Stimulated activated CD4-positive, alpha-beta T cell treated with anti-CD3 and anti-CD28 coated beads, Interleukin-1b, Interleukin-23, amount 100 ng/mL, for 48 hours (primary cell): ENCODE measurements at regions not wholly inside any gene's neighbourhood (a gene's known extent, or its start where the extent isn't known, plus 50 kb on each side); places are given as distances from the start of the nearest gene placed in this dataset.
"Not testable (repeated sequence)": the region's sequence is repeated elsewhere in the genome, so short reads cannot be mapped to it uniquely, and the experiment has no call there.

Experiments used
- DNase-seq: peaks from one replicate; pipeline ENCODE4 v3.0.0-alpha.2; 2020

DNA sequence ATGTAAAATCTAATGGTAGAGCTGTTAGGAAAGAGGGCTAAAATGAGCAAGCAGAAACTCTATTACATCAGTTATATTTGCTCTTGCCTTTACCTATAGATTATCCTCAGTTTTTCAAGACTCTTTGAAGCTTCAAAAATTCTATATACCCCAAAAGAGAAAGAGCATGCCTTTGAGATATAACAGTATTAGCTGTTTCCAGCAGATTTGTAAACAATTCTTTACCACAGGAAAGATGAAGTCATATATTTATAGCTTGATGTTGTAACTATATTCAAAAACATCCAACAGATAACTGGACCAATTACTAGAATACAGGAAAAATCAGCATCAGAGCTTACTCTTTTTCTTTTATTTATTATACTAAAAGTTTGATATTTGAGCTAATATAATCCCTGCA lies 416.2 kb upstream of the TPK1 start:
- no peak for DNase-seq

DNA sequence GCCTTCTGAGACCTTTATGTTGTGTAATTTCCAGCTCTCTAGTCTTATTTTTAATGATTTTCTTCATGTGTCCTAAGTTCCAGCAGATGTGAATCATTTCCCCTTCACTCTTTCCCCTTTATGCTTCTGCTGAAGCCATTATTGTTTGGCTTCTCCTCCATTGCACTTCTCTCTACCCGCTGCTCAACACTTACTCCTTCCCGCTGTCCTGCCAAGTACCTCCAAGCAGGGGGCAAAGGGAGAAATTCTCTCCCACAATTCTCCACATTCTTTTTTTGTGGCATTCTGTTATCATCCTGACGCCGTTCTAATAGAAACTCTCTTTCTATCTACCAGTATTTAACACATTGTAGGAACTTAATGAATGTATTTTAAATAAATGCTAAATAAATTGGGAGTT lies 388.9 kb upstream of the TPK1 start:
- DNase-seq, result no peak

DNA sequence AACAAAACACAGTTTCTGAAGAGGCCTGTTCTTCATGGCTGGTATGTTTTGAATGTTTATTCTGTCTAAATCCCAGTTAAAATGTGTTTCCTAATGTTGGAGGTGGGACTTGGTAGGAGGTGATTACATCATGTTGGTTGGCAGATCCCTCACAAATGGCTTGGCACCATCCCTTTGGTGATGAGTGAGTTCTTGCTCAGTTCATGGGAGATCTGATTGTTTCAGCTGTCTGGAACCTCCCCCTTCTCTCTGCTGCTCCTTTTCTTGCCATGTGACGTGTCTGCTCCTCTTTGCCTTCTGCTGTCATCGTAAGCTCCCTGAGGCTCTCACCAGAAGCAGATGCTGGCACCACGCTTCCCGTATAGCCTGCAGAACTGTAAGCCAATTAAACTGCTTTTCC lies 383.6 kb upstream of the TPK1 start:
- DNase-seq, result no peak

DNA sequence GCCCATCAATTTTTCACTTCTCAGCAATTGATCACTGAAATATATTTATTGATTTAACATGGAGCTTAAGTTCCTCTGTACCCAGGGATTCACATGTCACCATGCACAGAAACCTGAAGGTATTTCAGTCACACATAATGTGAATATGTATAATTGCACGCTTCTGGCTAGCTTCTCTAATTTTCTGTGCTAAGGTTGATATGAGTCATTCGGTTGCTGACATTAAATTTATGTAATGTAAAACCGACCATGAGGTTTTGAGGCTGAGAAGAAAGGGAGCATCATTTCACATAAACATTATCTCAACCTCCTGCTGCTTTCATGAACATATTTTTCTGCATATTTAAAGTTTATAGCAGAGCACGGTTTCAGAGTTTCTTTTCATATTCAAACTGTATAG lies 381.0 kb upstream of the TPK1 start:
- DNase-seq, result no peak

DNA sequence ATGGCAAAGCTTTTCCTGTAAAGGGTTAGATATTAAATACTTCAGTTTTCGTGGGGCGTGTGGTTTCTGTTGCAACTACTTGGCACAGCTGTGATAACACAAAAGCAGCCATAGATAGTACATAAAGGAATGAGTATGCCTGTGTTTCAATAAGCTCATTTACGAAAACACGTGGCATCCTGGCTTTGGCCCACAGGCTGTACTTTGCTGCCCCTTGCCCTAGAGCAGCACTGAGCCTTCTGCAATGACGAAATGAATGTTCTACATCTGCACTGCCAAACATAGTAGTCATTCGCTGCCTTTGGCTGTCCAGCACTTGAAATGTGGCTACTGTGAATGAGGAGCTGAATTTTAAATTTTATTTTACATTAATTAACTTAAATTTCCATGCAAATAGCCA lies 376.2 kb upstream of the TPK1 start:
- DNase-seq, result no peak

DNA sequence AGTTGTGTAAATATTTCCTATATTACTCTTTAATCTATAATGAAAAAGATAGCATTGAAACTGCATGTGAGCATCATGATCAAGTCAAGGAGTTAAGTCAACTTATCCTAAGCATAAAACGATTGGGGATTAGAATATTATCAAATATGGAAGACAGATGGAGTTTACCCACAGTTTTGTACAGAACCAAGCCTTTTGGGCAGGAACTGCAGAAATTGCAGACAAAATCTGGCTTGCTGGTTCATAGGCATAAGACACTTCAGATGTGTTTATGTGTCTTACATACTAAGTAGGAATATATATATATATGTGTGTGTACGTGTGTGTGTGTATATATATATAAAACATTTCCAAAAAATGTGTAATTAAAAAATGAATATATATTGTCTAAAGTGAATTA lies 375.4 kb upstream of the TPK1 start:
- no peak for DNase-seq

DNA sequence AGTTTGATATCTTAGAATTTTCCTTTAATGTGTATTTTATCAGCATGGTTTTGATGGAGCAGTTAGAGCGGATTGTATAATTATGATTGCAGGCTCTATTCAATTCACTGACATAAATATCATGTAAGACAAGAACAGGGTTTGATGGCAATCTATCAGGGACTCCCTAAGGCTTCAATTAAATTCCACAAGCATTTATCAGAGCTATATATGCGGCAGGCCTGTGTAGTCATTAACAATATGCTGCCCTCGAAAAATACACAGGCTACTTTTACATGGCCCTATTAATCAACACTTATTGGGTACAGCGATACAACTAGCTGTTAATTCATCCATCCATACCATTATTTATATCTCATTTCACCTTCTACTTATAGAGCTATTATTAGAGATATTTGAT lies 358.1 kb upstream of the TPK1 start:
- DNase-seq, result no peak

DNA sequence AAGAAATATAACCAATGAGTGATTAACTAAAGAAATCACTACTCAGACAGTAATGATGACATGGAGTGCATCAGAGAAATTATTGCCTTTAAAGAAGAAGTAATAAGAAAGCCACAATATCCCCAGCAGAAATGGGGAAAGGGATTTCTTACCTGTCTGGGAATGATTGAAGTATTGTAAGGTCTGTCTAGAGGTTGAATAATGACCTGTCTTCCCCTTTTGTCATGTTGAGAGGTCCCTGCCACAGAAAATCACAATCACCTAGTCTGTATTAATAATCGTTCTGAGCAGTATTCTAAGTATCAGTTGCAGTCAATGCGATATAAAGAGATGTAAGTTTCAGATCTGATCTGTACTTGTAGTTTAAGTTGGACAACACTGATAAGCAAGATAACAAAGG lies 349.1 kb upstream of the TPK1 start:
- DNase-seq, result no peak

DNA sequence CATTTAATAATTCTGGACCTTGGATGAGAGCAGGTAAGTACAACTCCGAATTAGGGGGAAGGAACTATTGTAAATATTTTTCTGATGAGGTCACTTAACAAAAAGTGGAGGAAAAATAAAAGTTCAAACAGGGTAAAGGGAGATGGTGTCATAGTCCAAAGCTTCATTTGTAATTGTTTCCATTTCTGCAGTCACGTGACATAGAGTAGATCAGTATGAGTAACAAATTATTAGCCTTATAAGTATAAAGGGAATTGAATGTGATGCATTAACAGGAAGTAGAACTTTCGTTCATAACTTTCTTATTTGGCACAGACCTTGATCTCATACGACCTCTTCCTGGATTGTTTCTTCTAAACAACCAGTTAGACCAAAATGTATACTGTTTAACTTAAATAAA lies 347.2 kb upstream of the TPK1 start:
- DNase-seq, result no peak

DNA sequence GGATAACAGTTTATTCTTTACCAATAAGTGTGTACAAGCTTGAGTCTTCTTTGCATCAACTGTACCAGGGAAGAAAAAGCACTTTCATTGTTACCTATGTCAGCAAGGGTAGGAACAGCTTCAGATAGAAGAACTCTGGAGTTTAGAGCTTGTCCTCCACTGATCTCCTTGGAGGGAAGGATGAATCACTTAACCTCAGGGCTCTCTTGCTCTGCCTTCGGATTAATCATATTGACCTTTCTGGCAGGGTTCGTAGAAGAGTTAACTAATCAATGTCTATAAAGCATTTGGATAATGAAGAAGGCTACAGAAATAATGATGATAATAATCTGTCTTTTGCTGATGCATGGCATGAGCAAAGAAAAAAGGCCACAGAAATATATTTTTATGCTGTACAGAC lies 339.5 kb upstream of the TPK1 start:
- no peak for DNase-seq

DNA sequence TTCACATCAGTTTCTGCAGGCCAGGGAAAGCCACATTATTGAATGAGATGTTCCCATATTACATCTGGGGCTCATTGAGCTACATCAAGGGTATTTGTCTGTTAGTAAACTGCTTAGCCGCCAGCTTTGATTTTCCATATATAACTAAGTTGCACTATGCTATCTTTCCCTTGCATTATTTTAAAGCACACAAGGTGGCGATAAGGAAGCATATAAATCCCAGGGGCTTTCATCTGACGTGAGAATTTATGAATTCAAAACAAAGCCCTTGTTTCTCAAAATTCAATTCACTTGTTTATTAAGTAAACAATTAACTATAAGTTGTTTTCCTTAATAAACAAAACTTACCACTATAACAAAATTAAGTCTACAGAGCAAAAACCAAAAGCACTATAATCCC lies 334.1 kb upstream of the TPK1 start:
- DNase-seq, result no peak

DNA sequence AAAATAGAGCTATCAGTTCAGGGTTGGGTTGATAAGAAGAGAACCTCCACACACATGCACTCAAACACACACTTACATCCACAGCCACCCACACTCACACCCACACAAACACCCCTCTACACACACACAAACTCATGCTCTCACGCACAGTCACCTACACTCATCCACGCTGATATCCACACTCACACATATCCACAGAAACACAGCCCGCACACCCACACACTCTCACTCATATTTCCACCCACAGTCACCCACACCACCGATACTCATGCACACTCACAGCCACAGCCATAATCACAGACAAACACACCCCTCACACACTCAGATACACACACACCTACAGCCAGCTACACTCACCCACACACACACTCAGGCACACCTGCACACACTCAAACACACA lies 333.0 kb upstream of the TPK1 start:
- DNase-seq, result no peak

DNA sequence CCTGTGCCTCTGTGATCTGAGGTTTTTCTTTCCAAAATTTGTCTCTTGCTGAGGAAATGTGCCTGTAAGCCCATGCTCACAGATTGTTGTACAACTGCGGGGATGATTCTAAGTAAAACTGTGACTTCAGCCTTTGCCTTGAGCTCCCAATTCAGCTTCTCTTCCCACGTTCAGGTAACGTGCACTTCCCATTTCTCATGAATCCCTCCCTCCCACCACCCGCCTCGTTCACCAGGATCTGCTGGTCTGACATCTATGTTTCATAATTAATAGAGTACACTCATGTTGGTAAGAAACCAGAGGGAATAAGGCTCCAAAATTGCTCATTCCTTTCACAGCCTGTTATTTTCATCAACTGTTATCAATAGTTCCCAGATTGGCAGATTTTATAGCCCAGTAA lies 332.6 kb upstream of the TPK1 start:
- DNase-seq, result no peak

DNA sequence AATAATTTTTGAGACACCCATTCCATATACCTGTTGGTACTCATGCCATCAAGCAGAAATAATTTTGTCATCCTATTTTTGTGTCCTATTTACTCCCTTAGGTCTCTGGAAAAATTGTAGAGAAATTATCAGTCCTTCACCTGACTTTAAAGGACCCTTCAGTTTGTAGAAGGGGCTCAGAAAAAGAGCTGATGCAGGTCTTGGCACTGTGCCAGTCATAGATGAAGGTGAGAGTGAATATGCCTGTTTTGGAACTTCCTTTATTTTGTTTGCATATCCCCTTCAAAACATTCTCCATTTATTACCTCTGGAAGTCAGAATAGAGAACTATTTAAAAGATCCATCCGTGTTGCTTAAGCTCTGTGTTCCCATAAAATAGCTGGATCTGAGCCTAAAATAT lies 321.0 kb upstream of the TPK1 start:
- no peak for DNase-seq

DNA sequence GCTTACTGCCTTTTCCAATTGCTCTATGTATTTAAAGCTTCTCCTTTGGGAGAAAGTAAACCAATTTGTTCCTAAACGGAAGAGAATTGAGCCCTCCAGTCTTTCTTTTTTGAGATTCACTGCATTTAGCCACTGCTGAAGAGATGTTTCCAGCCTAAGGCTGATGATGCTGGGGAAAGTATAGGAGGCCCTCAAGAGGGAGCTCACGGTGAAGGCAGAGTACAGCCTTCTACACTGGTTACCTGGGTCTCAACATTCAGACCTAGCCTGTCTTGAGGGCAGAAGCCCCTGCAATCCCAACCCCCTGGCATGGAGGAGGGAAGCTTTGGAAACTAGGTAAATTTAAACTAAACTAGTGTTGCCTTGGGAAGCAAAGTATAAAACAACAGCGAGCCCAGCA lies 316.7 kb upstream of the TPK1 start:
- DNase-seq, result no peak

DNA sequence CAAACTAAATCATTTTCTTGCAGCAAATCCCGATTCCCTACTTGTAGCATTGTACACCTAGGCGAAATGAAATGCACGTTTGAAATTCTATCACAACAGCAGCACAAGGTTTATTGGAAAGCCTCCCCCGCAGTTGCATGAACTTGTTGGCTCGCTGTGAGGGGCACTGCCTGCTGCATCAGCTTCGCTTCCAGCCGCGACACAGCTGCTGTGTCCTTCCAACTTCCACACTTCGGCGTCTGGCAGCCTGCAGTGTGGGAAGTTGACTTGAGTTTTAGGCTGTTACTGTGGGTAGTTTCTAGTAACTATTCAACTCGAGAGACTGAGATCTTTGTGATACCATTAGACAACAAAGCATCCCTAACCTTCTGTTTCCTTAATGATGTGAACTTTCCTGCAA lies 315.8 kb upstream of the TPK1 start:
- DNase-seq, result no peak

DNA sequence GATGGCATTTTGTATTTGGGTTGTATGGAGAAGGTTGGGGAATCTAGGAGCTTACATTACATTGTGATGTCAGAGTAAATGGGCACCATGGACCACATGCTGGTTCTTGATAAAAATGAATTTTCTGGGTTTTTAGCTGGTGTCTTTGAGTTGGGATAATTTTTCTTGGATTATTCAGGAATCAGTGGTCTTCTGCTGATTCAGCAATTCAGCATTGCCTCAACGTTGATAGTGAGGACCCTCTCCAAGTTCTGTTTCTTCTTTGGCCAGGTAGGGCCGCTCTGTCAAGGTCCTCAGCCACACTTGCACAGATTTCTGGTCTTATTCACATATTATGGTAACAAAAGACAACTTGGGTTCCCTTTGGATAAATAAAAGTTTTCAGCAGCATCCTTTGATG lies 312.0 kb upstream of the TPK1 start:
- DNase-seq, result no peak

DNA sequence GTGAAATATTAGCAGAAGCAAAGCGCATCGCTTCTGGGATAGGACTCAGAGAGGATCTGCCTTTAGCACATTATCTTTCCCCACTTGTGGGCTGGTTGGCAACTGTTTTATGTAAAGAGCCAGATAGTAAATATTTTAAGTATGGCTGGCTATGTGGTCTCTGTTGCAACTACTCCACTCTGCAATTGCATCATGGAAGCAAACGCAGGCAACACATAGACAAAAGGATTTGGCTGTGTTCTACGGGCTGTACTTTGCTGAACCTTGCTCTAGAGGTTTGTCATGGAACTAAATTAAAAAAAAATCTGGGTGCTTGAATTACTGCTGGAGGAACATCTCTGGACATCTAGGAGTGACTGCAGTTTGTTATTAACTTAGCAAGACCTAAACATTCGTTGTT lies 307.8 kb upstream of the TPK1 start:
- DNase-seq, result no peak

DNA sequence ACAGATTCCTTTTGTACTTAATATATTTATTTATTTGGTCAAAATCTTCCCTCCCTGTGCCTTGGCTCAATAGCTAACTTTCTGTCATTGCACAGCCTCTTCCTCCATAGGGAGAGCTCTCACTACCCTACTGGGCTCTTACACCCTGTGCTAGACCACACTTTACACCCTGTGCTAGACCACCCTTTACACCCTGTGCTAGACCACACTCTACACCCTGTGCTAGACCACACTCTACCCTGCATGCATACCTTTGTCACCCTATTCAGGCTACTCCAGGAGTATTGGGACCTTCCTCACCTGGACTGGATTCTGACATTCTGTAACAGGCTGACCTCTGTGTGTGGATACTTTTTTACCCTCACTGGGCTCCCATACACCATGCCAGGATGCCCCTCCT lies 298.5 kb upstream of the TPK1 start:
- DNase-seq, result no peak

DNA sequence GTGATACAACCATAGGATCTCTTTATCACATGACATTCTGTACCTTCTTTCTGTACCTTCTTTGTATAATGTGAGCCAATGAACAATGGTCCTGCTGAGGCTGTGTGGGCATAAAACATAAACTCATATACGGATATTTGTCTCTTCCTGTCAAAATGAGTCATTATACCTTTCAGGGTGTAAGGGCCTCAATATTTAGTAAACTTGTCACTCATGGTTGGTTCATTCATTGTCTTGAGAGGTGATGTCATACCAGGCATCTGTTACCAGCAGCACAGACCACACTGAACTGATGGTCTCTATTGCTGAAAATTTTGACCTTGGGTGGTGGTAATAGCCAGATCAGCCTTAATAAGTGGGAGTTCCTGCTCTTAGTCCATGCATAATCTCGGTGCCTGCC lies 287.6 kb upstream of the TPK1 start:
- DNase-seq, result no peak

DNA sequence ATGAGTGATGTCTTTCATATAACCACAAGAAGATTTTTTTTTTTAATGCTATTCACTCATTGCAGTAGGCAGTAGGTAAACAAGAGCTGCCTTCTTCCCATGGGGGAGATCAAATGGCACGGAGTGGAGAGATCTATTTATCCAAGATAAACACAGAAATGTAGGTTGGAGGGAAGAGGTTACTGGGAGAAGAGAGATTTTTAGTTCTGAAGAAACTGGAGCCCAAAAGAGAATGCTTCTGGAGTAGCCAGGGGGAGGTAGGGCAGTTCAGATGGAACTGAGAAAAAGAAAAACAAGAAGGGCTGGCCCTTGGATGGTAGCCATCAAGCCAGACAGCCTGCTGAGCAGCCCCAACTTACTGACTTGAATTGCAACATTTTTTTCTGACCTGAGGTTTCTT lies 270.1 kb upstream of the TPK1 start:
- no peak for DNase-seq

DNA sequence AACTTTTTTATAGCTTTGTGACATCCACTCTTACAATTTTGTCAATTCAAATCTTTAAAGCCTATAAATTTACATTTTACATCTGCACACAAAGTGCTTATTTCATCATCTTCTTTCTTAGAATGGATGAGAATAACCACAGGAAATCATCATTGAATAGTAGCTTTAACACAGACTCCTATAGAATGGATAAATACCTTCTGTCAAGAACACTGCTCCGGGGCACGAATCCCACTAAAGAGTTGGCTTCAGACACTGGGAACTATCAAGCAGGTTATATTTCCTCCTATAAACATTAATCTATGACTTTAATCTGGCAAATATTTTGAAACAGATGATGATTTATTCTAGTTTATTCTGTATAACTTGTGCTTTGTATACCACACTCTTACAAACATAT lies 269.7 kb upstream of the TPK1 start:
- DNase-seq, result no peak

DNA sequence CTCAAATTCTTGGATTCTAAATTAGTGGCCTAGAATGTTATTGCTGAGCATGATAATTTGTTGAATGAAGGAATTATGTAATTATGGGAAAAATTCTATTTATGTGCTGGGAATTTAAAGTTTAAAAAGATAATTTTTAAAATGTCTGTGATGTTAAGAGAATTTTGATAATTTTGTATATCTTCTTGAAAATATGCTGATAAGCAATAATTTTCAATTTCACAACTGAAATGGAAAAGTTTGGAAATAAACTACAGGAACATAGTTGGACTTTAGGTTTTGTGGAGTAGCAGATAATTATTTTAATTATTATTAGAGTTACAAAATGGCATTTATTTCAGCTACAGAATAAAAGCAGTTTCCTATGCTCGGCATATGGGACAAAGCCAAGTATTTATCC lies 268.5 kb upstream of the TPK1 start:
- DNase-seq, result no peak

DNA sequence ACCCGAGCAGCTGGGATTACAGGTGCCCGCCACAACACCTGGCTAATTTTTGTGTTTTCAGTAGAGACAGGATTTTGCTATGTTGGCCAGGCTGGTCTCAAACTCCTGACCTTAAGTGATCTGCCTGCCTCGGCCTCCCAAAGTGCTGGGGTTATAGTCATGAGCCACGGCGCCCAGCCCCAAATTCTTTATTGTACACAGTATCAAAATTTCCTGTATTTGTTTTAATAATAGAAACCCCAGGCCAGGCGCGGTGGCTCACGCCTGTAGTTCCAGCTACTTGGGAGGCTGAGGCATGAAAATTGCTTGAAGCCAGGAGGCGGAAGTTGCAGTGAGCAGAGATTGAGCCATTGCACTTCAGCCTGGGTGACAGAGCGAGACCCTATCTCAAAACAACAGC lies 266.3 kb upstream of the TPK1 start:
- DNase-seq, result not testable (repeated sequence)

DNA sequence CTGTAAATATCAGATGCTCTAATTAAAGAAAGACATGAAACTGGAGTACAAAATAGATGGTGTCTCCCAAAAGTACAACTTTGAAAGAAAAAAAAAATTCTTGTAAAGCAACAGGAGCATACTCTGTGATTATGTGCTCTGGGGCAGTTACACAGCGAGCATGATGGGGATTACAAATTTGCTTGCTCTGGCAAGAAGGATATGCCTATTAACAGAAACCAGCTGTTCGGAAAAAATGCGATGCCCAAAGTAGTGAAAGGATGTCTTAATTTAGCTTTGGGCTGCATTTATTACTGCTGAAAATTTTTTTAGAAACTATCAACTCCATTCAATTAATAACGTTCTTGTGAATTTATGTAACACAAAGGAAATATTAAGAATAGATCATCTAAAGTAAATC lies 256.9 kb upstream of the TPK1 start:
- DNase-seq, result no peak

DNA sequence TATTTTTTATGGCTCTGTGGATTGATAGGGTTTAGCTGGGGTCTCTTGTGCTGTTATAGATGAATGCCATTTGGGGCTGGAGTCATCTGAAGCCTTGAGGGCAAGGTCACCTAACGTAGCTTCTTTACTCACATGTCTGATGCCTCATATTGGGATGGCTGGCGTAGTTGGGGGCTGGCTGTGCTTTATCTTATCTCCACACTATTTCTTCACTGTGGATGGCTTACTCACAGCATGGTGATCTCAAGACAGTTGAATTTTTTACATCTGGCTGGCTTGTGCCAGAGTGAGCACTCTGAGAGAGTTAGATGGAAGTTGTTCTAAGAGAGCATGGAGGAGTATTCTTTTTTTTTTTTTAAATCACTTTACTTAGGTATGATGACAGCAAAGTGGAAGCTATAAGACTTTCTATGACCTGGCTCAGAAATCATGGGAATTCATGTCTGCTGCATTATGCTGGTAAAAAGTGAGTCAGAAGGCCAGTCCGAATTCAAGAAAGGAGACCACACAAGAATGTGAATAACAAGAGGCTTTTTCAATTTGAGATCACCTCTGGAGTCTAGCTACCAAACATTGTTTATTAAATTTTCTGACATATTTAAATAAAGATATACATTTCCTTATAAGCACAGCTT lies 252.4 kb upstream of the TPK1 start:
- DNase-seq, result no peak
